Epithelial cell of proximal tubule (primary cell): ENCODE measurements at regions not wholly inside any gene's neighbourhood (a gene's known extent, or its start where the extent isn't known, plus 50 kb on each side); places are given as distances from the start of the nearest gene placed in this dataset.

Experiments used
- DNase-seq: peaks from one replicate; pipeline ENCODE4 v3.0.0-alpha.2; 2011; ENCODE audit warnings: low read depth
- H3K4me3 ChIP-seq: 2 replicates; pipeline ENCODE4 v1.5.1; 2011; ENCODE audit warnings: low read depth, mild to moderate bottlenecking, low read length
- TF ChIP-seq, protein P1 (sequence below): conservative IDR thresholded peaks from 2 replicates; pipeline ENCODE4 v1.5.1; 2012; ENCODE audit warnings: low read depth, mild to moderate bottlenecking, low read length

DNA sequence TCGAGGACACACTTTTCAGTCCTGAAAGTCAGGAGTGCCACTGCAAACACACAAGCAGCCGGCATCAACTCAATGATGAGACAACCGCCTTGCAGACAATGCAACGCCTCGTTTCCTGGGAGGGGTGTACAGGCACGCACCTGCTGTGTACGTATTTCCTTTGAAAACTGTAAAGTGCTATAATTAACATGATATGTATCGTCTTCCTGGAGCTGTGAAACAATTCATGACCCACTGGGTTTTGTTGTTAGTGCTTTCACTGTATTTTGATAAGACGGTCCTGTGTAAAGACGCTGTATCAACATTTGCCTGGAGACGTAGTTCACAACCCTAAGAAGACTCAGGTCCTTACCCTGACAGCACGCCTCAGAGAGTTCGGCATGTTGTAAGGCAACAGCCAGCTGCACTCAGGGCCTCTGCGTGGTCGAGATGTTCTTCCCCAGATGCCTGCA lies 105.7 kb upstream of the ANO1 start:
- H3K4me3 ChIP-seq: no peak overlapping the region
- no peak for DNase-seq
- TF ChIP-seq, protein P1, sequence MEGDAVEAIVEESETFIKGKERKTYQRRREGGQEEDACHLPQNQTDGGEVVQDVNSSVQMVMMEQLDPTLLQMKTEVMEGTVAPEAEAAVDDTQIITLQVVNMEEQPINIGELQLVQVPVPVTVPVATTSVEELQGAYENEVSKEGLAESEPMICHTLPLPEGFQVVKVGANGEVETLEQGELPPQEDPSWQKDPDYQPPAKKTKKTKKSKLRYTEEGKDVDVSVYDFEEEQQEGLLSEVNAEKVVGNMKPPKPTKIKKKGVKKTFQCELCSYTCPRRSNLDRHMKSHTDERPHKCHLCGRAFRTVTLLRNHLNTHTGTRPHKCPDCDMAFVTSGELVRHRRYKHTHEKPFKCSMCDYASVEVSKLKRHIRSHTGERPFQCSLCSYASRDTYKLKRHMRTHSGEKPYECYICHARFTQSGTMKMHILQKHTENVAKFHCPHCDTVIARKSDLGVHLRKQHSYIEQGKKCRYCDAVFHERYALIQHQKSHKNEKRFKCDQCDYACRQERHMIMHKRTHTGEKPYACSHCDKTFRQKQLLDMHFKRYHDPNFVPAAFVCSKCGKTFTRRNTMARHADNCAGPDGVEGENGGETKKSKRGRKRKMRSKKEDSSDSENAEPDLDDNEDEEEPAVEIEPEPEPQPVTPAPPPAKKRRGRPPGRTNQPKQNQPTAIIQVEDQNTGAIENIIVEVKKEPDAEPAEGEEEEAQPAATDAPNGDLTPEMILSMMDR: no peak

DNA sequence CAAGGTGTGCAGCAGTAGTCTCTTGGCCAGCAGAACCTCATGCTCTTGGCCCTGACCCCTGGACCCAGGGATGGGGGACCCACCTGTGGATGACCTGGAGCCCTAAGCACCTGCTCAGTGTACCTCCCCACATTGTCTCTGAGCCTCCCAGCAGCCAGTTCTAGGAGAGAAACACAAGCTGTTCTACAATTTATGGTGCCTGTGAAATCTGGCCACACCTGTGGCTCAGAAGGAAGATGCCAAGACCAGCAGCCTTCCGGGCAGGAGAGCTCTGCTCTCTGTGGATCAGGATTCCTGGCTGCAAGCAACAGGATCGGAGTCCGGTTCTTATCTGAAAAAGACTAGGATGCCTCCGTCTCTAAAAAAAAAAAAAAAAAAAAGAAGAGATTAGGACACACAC lies 103.6 kb upstream of the ANO1 start:
- DNase-seq: no peak
- TF ChIP-seq, protein P1: no peak
- H3K4me3 ChIP-seq: no peak overlapping the region

GRCh38 chr11:69975822-69976221 lies 102.3 kb upstream of the ANO1 start:
- TF ChIP-seq, protein P1: no peak
- no peak overlapping the region for H3K4me3 ChIP-seq
- no peak for DNase-seq

- TF ChIP-seq, protein P1: no peak
- no peak for DNase-seq
- H3K4me3 ChIP-seq: no peak overlapping the region
Observed at GRCh38 chr11:69976794-69977193, 101.3 kb upstream of the ANO1 start.

- TF ChIP-seq, protein P1: no peak
- DNase-seq: no peak
- no peak overlapping the region for H3K4me3 ChIP-seq
Observed at GRCh38 chr11:69977951-69978350, 100.2 kb upstream of the ANO1 start.

- TF ChIP-seq, protein P1: no peak
- DNase-seq: no peak
- H3K4me3 ChIP-seq: no peak overlapping the region
Observed at GRCh38 chr11:69978841-69979614, 99.1 kb upstream of the ANO1 start.

DNA sequence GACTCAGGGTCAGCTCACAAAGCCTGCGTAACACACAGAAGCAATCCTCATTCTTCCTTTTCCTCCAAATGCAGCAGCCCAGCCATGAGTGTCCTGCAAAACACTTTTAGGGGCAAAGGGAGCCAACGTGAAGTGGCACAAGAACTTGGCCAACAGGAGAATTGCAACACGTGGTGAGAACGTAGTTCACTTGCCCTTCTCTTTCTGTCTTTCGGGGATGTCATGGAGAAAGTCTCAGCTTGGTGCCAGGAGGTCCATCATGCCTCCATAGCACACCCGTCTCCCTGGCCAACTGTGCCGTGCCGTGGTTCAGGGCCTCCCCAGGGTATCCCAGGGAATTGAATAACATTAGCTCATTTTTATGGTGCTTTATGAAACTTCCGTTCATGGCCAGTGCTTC lies 98.5 kb upstream of the ANO1 start:
- H3K4me3 ChIP-seq: no peak overlapping the region
- DNase-seq: no peak
- TF ChIP-seq, protein P1: no peak
